NCI-H748 (cell line): ENCODE measurements at regions not wholly inside any gene's neighbourhood (a gene's known extent, or its start where the extent isn't known, plus 50 kb on each side); places are given as distances from the start of the nearest gene placed in this dataset.

Source experiments
- DNase-seq: peaks from one replicate; lab custom pipeline; 2025; ENCODE audit not compliant: unreplicated experiment; lab: John Stamatoyannopoulos, UW

GRCh38 chr13:23488442-23488841, 54.9 kb upstream of the SACS start:
- DNase-seq = peak; percentile 99

GRCh38 chr13:23496255-23496654, 62.8 kb upstream of the SACS start:
- DNase-seq = no peak

- no peak for DNase-seq
These were observed 63.7 kb upstream of the SACS start for GRCh38 chr13:23497191-23497590.

GRCh38 chr13:23500849-23501248, 67.3 kb upstream of the SACS start:
- no peak for DNase-seq

GRCh38 chr13:23504180-23504579, 66.0 kb upstream of the TNFRSF19 start:
- no peak for DNase-seq

GRCh38 chr13:23505007-23505406, 65.2 kb upstream of the TNFRSF19 start:
- no peak for DNase-seq

GRCh38 chr13:23506071-23506806, 64.0 kb upstream of the TNFRSF19 start:
- no peak for DNase-seq

- DNase-seq = no peak
These were observed 63.4 kb upstream of the TNFRSF19 start for GRCh38 chr13:23506807-23507291.

GRCh38 chr13:23509781-23510543, 60.2 kb upstream of the TNFRSF19 start:
- no peak for DNase-seq

GRCh38 chr13:23510544-23510916, 59.7 kb upstream of the TNFRSF19 start:
- no peak for DNase-seq

- DNase-seq = peak; percentile 69
These were observed 59.1 kb upstream of the TNFRSF19 start for GRCh38 chr13:23510979-23511735.

- DNase-seq = no peak
These were observed 57.3 kb upstream of the TNFRSF19 start for GRCh38 chr13:23512762-23513395.

- DNase-seq = no peak
These were observed 56.8 kb upstream of the TNFRSF19 start for GRCh38 chr13:23513455-23513854.

- no peak for DNase-seq
These were observed 56.1 kb upstream of the TNFRSF19 start for GRCh38 chr13:23514076-23514475.

GRCh38 chr13:23515116-23515515, 55.1 kb upstream of the TNFRSF19 start:
- DNase-seq = peak; percentile 30

GRCh38 chr13:23516190-23516589, 54.0 kb upstream of the TNFRSF19 start:
- DNase-seq = no peak

- no peak for DNase-seq
These were observed 53.5 kb upstream of the TNFRSF19 start for GRCh38 chr13:23516702-23517101.

- DNase-seq = peak; percentile 63
These were observed 52.0 kb upstream of the TNFRSF19 start for GRCh38 chr13:23518231-23518630.
